SU-DHL-6 (cell line): ENCODE measurements at regions not wholly inside any gene's neighbourhood (a gene's known extent, or its start where the extent isn't known, plus 50 kb on each side); places are given as distances from the start of the nearest gene placed in this dataset.

ENCODE experiments used
- H2AFZ ChIP-seq: fragments of 200-600 bp; sonication (generic); 2 replicates; pipeline ENCODE4 v1.6.1; 2014; ENCODE audit warnings: low read depth, mild to moderate bottlenecking, moderate library complexity, mixed read lengths, antibody characterized with exemption, low read length; ENCODE audit not compliant: severe bottlenecking
- H3F3A ChIP-seq: fragments of 200-600 bp; shearing (Covaris generic); 2 replicates; pipeline ENCODE4 v1.6.0; 2016; ENCODE audit warnings: antibody characterized with exemption, mild to moderate bottlenecking; ENCODE audit not compliant: insufficient read depth
- H3K27ac ChIP-seq: fragments of 200-600 bp; sonication (generic); 2 replicates; pipeline ENCODE4 v1.5.1; 2016; ENCODE audit warnings: low read depth, mild to moderate bottlenecking, low read length, moderate library complexity, mixed read lengths
- H3K27me3 ChIP-seq: fragments of 200-600 bp; sonication (generic), shearing (Covaris generic); 2 replicates; pipeline ENCODE4 v1.6.0; 2014; ENCODE audit warnings: mild to moderate bottlenecking, low read length
- H3K36me3 ChIP-seq: fragments of 200-600 bp; sonication (generic); 2 replicates; pipeline ENCODE4 v1.6.1; 2014; ENCODE audit warnings: mild to moderate bottlenecking, low read length, mixed read lengths
- H3K4me2 ChIP-seq: fragments of 300-600, 200-600 bp; shearing (Covaris generic), sonication (generic); 2 replicates; pipeline ENCODE4 v1.6.0; 2014; ENCODE audit warnings: low read length, low read depth, mild to moderate bottlenecking; ENCODE audit not compliant: poor library complexity, severe bottlenecking
- H3K4me3 ChIP-seq: fragments of 200-600 bp; sonication (generic); 2 replicates; pipeline ENCODE4 v1.5.1; 2014; ENCODE audit warnings: antibody characterized with exemption, low read length, mild to moderate bottlenecking, mixed read lengths; ENCODE audit not compliant: insufficient read depth, poor library complexity, severe bottlenecking
- H3K79me2 ChIP-seq: fragments of 200-600 bp; sonication (generic); 2 replicates; pipeline ENCODE4 v1.6.1; 2014; ENCODE audit warnings: mild to moderate bottlenecking, low read length, moderate library complexity; ENCODE audit not compliant: insufficient read depth
- H3K9ac ChIP-seq: fragments of 200-600 bp; sonication (generic); 2 replicates; pipeline ENCODE4 v1.7.0; 2014; ENCODE audit warnings: mild to moderate bottlenecking, low read length
- H3K9me2 ChIP-seq: fragments of 200-600 bp; sonication (generic); replicated peaks from 2 replicates; pipeline ENCODE4 v1.6.1; 2014; ENCODE audit warnings: low read length; ENCODE audit not compliant: insufficient read depth
- H3K9me3 ChIP-seq: fragments of 200-600 bp; sonication (generic); 2 replicates; pipeline ENCODE4 v1.6.1; 2014; ENCODE audit warnings: low read length, mixed read lengths; ENCODE audit not compliant: insufficient read depth
- H4K20me1 ChIP-seq: fragments of 200-600 bp; sonication (generic); 2 replicates; pipeline ENCODE4 v1.6.1; 2014; ENCODE audit warnings: low read depth, mild to moderate bottlenecking, antibody characterized with exemption, low read length, moderate library complexity, mixed read lengths
- CTCF ChIP-seq: fragments of 200-600 bp; sonication (generic); IDR thresholded peaks from one replicate; pipeline ENCODE4 v1.5.1; 2017; ENCODE audit warnings: antibody characterized with exemption, mild to moderate bottlenecking, low read length, moderate library complexity; ENCODE audit not compliant: insufficient read depth, poor library complexity, severe bottlenecking
- EZH2phosphoT487 ChIP-seq: fragments of 200-600 bp; sonication (generic), shearing (Covaris generic); conservative IDR thresholded peaks from 2 replicates; pipeline ENCODE4 v1.6.1; 2018; ENCODE audit warnings: mild to moderate bottlenecking, antibody characterized with exemption, low read length, moderate library complexity, mixed read lengths

- H3K36me3 ChIP-seq = no peaks in the 10 kb centered on the region
- H3F3A ChIP-seq = no peaks in the 10 kb centered on the region
- H3K9me3 ChIP-seq = no peaks in the 10 kb centered on the region
- no peaks in the 10 kb centered on the region for H3K9me2 ChIP-seq
- H3K27ac ChIP-seq = no peak overlapping the region
- H3K4me3 ChIP-seq = no peak overlapping the region
- no peaks in the 10 kb centered on the region for H3K27me3 ChIP-seq
- TF ChIP-seq EZH2phosphoT487 (no peak), CTCF (no peak)
- H4K20me1 ChIP-seq = no peaks in the 10 kb centered on the region
- no peak overlapping the region for H3K9ac ChIP-seq
- no peak overlapping the region for H2AFZ ChIP-seq
- H3K79me2 ChIP-seq = no peaks in the 10 kb centered on the region
- no peak overlapping the region for H3K4me2 ChIP-seq
Observed at GRCh38 chr22:27283240-27283639, 518.3 kb downstream of the MN1 start.

- H3K27me3 ChIP-seq = no peaks in the 10 kb centered on the region
- TF ChIP-seq CTCF = no peak
- TF ChIP-seq EZH2phosphoT487 = no peak
- no peak overlapping the region for H3K9ac ChIP-seq
- no peak overlapping the region for H3K4me3 ChIP-seq
- H3K36me3 ChIP-seq = no peaks in the 10 kb centered on the region
- H3F3A ChIP-seq = no peaks in the 10 kb centered on the region
- no peak overlapping the region for H3K27ac ChIP-seq
- no peaks in the 10 kb centered on the region for H4K20me1 ChIP-seq
- H3K79me2 ChIP-seq = no peaks in the 10 kb centered on the region
- H3K4me2 ChIP-seq = no peak overlapping the region
- H3K9me3 ChIP-seq = no peaks in the 10 kb centered on the region
- H3K9me2 ChIP-seq = no peaks in the 10 kb centered on the region
- H2AFZ ChIP-seq = no peak overlapping the region
Observed at GRCh38 chr22:27283714-27284113, 517.8 kb downstream of the MN1 start.

GRCh38 chr22:27284324-27284723, 517.2 kb downstream of the MN1 start:
- Histone ChIP-seq H3K9me3 (no peaks in the 10 kb centered on the region), H2AFZ (no peak overlapping the region)

More at GRCh38 chr22:27284324-27284723, 517.2 kb downstream of the MN1 start:
- no peak for TF ChIP-seq CTCF
- TF ChIP-seq EZH2phosphoT487 = no peak
- Histone ChIP-seq H3K27ac (no peak overlapping the region), H4K20me1 (no peaks in the 10 kb centered on the region), H3K9me2 (no peaks in the 10 kb centered on the region), H3K36me3 (no peaks in the 10 kb centered on the region), H3K4me2 (no peak overlapping the region), H3F3A (no peaks in the 10 kb centered on the region), H3K4me3 (no peak overlapping the region), H3K79me2 (no peaks in the 10 kb centered on the region), H3K27me3 (no peaks in the 10 kb centered on the region), H3K9ac (no peak overlapping the region)
